Activated CD8-positive, alpha-beta memory T cell treated with anti-CD3 and anti-CD28 coated beads for 24 hours (primary cell): ENCODE measurements at regions not wholly inside any gene's neighbourhood (a gene's known extent, or its start where the extent isn't known, plus 50 kb on each side); places are given as distances from the start of the nearest gene placed in this dataset.

ENCODE experiments used
- DNase-seq: peaks from one replicate; pipeline ENCODE4 v3.0.0-alpha.2; 2020

- no peak for DNase-seq
Observed at GRCh38 chr3:170643831-170644230, 58.0 kb upstream of the SLC7A14 start.

DNA sequence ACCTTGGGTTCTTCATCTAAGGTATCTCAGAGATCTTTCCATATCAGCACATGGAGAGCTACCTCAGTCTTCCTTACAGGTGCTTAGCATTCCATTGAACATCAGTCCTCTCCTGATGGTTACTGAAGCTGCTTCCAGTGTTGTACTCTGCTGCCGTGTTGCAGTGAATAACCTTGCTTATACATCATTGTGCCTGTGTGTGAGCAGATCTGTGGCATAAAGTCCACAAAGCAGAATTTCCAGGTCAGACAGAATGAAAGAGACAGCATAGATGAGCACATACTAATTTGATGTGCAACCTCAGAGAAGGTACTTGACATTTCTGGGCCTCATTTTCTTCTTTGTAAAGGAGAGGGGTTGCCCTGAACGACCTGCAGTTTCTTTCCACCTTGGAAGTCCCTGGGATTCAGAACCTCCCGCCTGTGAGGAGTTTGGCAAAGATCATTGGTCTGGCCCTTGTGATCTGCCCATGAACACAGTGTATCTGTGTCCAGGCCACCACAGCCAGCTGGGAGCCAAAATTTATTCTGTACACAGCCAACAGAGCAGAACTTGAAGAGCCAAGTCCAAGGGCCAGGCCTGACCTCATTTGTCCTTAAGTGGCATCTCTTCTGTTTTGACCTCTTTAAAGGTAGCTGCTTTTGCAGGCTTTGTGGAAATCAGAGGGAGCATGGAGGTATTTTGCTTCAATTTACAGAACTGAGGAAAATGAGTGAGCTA lies 57.2 kb upstream of the SLC7A14 start:
- DNase-seq, result no peak

DNA sequence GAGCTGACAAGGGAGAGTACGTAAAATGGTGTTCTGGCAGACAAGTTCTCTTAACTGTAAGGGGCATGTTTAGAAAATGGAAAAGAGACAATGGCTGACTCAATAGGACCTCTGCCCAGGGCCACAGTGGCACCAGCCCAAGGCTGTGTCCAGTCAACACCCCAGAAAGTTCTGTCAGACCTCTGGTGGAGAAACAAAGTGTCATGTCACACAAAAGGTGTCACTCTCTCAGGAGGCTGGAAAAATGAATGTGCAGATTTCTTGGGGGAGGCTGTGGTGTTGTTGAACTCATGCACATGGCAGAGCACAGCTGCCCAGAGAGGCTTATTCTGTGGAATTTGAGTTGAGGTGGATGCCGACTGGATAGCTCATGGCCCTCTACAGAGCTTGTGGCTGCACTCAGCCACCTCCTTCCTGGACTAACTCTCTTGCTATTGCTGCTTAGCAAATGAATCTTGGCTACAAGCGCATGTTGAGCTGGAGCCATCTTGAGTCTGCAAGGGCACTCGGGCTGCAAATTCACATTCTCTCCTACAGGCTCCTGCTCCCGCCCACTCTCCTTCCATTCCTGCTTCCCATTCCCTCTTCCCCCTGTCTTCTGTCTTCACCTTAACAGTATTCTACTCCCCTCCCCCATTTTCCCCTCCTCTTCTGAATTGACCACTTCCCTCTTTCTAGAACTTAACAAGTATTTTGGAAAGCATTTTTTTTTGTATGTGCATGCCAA lies 55.8 kb upstream of the SLC7A14 start:
- no peak for DNase-seq

- DNase-seq, result no peak
Observed at GRCh38 chr3:170640737-170641171, 54.9 kb upstream of the SLC7A14 start.

GRCh38 chr3:170638988-170639387 lies 53.1 kb upstream of the SLC7A14 start:
- no peak for DNase-seq

GRCh38 chr3:170637306-170637705 lies 51.4 kb upstream of the SLC7A14 start:
- no peak for DNase-seq

GRCh38 chr3:170636400-170636973 lies 50.6 kb upstream of the SLC7A14 start:
- DNase-seq, result no peak
